ENCODE measurements at regions not wholly inside any gene's neighbourhood (a gene's known extent, or its start where the extent isn't known, plus 50 kb on each side); places are given as distances from the start of the nearest gene placed in this dataset.

- no peaks in the 10 kb centered on the region for H3K9me3 ChIP-seq
- no peaks in the 10 kb centered on the region for H3K36me3 ChIP-seq
- H3K4me3 ChIP-seq = no peak overlapping the region
- no peaks in the 10 kb centered on the region for H3K27me3 ChIP-seq
- no peak for DNase-seq
These were observed 610.1 kb downstream of the AJAP1 start for GRCh38 chr1:5264476-5264875.

DNA sequence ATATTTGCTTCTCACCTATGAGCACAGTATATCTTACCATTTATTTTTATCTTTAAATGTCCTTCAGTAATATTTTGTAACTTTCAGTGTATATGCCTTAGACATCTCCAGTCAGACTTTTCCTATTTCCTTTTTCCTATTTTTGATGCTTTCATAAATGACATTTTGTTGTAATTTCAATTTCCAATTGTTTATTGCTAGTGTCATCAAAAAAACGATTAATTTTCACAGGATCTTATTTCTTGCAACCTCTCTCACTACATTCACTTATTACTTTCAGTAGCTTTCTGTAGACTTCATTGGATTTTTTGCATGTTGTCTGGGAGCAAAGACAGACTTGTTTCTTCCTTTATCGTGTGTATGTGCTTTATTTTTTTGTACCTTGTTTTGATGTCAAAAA lies 602.4 kb downstream of the AJAP1 start:
- DNase-seq = no peak
- Histone ChIP-seq H3K4me3 (no peak overlapping the region), H3K36me3 (no peaks in the 10 kb centered on the region), H3K9me3 (no peaks in the 10 kb centered on the region), H3K27me3 (no peaks in the 10 kb centered on the region)

- Histone ChIP-seq H3K4me3 (no peak overlapping the region), H3K9me3 (no peaks in the 10 kb centered on the region), H3K36me3 (no peaks in the 10 kb centered on the region), H3K27me3 (no peaks in the 10 kb centered on the region)
- no peak for DNase-seq
These were observed 600.6 kb downstream of the AJAP1 start for GRCh38 chr1:5254975-5255374.

DNA sequence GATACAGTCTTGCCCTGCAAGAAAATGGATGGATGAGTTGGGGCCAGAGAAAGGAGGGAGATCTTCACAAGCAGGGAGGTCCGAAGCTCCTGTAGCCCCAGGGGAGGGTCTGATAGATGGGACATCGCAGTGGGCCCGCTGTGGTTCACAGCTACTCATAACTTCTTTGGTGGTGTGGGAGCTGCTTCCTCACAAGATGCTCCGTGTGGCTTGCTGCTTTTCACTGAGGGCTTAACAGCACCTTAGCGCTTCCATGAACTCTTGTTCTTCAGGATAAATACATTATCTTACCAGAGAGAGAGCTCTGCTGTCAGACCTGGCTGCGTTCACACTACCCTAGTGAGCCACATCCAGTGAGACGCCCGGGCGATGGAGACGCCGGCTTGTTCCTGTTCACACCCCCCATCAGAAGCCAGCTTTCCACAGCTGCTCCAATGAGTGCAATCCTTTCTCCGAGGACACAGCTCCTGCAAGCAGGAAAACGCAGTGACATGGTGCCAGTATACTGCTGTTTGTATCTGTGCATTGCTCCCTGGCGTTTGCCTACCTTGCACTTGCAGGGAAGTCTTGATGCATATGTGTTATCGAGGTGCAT lies 599.8 kb downstream of the AJAP1 start:
- no peaks in the 10 kb centered on the region for H3K9me3 ChIP-seq
- H3K36me3 ChIP-seq = no peaks in the 10 kb centered on the region
- no peak overlapping the region for H3K4me3 ChIP-seq
- no peaks in the 10 kb centered on the region for H3K27me3 ChIP-seq
- DNase-seq = no peak

DNA sequence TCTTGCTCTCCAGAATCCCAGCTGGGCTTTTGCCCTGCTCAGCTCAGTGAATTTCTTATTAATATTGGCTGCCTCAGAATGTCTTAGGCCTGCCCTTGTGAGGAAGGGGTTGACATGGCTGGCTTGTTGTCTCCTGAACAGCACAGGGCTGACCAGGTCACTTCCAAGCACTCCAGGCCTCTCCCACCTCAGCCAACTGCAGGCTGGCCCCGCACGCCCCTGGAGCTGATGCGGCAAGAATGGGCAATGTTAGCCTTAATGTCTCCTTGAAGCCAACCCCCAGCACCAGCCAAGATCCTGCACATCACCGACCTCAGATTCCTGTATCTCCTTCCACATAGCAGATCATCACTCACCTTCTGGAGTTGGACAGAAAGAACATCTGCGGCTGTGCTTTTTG lies 598.6 kb downstream of the AJAP1 start:
- no peak for DNase-seq
- H3K27me3 ChIP-seq = no peaks in the 10 kb centered on the region
- no peak overlapping the region for H3K4me3 ChIP-seq
- H3K9me3 ChIP-seq = no peaks in the 10 kb centered on the region
- H3K36me3 ChIP-seq = no peaks in the 10 kb centered on the region

DNA sequence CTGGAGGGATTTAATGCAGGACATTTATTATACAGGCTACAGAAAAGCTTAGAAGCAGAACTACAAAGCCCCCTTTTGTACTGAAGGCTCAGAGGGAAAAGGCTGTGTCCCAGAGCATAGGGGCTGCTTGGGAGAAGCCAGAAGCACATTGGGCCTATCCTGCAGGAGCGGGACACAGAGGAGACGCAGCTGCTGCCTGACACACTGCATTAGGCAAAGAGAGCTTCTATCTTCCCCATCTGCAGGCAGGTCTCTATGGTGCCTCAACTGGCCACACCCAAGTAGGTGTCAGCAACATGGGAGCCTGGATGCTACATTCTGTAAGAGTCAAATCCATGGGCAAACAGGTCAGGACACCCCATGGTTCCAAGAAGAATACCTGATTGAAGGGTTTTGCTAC lies 595.9 kb downstream of the AJAP1 start:
- no peaks in the 10 kb centered on the region for H3K27me3 ChIP-seq
- DNase-seq = no peak
- no peaks in the 10 kb centered on the region for H3K36me3 ChIP-seq
- no peak overlapping the region for H3K4me3 ChIP-seq
- no peaks in the 10 kb centered on the region for H3K9me3 ChIP-seq

- H3K9me3 ChIP-seq = no peaks in the 10 kb centered on the region
These were observed 590.9 kb downstream of the AJAP1 start for GRCh38 chr1:5245348-5245747.

DNA sequence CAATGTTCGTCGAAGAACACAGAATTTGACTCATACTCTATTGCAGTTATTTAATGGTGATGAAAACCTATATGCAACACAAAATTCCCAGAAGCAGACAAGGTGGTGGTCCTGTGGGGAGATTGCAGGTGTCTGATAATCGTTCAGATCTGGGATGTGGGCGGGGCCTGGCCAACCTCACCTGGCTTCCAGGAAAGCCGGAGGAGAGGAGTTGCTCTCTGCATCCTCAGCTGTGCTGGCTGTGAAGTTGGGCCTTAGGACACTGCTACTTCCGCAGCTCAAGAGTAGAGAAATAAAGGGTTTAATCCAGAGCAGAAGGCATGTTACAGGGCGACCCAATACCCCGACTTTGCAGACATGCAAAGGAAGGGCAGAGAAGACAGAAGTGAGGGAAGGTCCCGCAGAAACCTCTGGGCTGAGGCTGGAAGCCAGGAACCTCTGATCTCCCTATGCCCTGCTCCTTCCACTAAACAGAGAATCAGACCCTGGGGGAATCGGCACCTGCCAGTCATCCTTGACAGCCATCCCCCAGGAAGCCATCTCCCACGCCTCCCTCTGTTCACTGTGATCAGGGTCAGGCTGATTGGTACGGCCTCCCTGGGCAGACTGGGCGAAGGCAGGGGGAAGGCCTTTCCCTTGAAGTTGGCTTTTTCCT lies 590.3 kb downstream of the AJAP1 start:
- H3K9me3 ChIP-seq = no peaks in the 10 kb centered on the region
- no peak overlapping the region for H3K4me3 ChIP-seq
- no peak for DNase-seq
- H3K27me3 ChIP-seq = no peaks in the 10 kb centered on the region
- no peaks in the 10 kb centered on the region for H3K36me3 ChIP-seq

More at GRCh38 chr1:5245348-5245747, 590.9 kb downstream of the AJAP1 start:
- no peaks in the 10 kb centered on the region for H3K27me3 ChIP-seq
- H3K36me3 ChIP-seq = no peaks in the 10 kb centered on the region
- no peak overlapping the region for H3K4me3 ChIP-seq
- no peak for DNase-seq

DNA sequence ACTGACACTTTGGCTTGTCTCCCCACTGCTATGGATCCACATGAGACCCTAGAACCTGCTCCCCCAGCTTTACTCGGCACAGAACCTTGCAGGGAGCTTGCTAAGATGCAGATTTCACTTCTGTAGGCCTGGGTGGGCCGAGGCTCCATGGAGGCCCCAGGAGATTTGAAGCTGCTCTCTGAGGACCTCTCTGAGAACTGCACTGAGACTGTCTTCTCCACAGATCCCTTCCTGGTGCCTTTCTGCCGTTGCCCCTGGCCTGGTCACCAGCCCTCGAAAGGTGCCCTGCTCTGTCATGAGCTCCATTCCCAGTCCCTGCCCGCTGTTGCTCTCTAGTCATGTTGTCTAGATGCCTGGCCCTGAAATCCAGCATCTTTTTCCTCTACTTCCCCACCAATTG lies 588.4 kb downstream of the AJAP1 start:
- Histone ChIP-seq H3K36me3 (no peaks in the 10 kb centered on the region), H3K4me3 (no peak overlapping the region), H3K9me3 (no peaks in the 10 kb centered on the region), H3K27me3 (no peaks in the 10 kb centered on the region)
- DNase-seq = no peak

DNA sequence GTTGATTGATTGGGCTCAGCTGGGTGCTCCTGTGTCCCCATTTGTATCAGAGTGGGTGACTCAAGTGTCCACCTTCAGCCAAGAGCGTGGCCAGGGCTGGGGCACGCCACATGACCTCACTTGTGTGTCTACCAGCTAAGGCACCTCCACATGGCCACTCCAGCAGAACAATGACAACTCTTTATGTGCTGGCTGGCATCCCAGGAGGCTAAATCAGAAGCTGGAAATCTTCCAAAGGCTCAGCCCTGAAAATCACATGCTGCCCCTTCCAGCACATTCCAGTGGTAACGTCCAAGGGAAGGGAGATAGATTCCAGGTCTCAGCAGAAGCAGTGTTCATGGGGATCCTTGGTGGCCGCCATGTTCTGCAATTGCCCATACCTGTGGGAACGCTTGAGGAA lies 585.5 kb downstream of the AJAP1 start:
- H3K9me3 ChIP-seq = no peaks in the 10 kb centered on the region
- H3K4me3 ChIP-seq = no peak overlapping the region
- no peak for DNase-seq
- no peaks in the 10 kb centered on the region for H3K27me3 ChIP-seq
- no peaks in the 10 kb centered on the region for H3K36me3 ChIP-seq

DNA sequence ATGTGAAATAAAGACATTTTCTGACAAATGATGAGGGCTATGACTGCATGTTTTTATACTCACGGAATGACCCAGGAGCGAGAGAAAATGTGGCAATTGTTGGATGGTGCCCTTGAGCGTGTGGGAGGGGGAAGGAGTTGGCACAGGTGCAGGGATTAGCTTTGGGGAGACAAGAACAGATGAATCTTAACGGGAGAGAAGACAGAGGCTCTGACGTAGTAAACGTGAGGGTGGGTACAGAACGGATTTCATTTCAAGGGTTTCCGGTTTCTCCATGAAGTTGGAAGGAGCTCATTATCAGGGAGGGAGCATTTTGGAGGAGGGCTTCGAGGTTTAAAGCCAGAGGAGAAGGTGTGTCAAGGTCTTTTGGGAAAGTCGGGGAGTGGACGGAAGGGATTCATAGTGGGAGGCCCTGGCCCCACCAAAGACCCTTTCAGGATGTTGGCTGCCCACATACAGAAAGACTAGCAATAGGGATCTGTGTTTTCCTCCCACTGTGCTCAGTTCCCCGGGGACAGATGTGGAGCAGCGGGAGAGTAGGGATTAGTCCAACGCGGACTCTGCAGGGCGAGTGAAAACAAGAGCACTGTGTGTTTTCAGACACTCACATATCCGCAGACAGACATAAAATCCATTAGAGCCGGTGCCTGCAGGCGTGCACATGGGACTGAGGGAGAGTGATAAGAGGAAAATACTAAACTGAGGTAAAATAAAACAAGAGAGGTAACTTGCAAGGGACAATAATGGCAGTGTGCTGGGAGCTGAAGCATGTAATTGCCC lies 584.1 kb downstream of the AJAP1 start:
- DNase-seq = no peak
- no peak overlapping the region for H3K4me3 ChIP-seq
- no peaks in the 10 kb centered on the region for H3K36me3 ChIP-seq
- H3K27me3 ChIP-seq = no peaks in the 10 kb centered on the region
- no peaks in the 10 kb centered on the region for H3K9me3 ChIP-seq

DNA sequence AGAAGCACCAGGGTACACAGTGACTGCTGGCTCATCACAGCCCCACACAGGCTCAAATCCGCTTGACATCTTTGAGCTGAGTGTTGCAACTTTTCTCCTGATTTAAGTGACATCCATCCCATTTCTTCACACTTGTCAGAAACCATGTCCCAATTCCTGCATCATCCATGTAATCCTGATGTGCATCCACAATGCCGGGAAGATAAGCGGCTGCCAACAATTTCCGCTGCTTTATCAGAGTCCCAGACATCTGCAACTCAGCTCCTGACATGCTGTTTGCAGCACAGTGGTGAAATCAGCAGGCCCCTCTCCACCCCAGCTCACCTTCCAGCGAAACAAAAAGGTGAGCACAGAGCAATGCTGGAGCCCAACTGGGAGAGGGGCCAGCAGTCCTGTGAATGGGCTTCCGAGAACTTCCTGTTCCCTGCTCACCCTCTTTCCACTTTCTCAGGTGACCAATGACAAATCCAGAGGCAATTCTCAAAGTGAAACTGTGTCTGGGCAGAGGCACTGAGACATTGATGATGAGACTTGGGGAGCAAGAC lies 581.0 kb downstream of the AJAP1 start:
- Histone ChIP-seq H3K27me3 (no peaks in the 10 kb centered on the region), H3K4me3 (no peak overlapping the region), H3K9me3 (peaks cover 3% of the 10 kb centered on the region; the same call in 1 of the 2 replicates), H3K36me3 (no peaks in the 10 kb centered on the region)
- no peak for DNase-seq

DNA sequence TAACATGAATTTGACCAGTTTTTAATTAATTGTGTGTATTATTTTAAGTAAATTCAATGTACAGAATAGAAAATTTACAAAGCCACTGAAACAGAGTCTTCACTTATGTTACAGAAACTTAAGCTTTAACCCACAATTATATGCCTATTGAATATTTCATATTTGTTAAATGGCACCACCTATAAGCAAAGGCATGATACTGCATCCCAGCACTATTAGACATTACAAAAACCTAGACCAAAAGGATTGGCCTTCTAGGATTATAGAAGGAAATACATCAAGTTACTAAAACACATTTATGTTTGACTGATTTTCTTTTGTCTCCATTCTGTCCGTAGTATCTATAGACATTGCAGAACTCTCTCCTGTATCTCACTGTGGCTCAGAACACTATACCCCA lies 578.1 kb downstream of the AJAP1 start:
- peaks cover 3% of the 10 kb centered on the region; the same call in 1 of the 2 replicates for H3K9me3 ChIP-seq
- no peaks in the 10 kb centered on the region for H3K36me3 ChIP-seq
- no peak for DNase-seq
- no peak overlapping the region for H3K4me3 ChIP-seq
- no peaks in the 10 kb centered on the region for H3K27me3 ChIP-seq

DNA sequence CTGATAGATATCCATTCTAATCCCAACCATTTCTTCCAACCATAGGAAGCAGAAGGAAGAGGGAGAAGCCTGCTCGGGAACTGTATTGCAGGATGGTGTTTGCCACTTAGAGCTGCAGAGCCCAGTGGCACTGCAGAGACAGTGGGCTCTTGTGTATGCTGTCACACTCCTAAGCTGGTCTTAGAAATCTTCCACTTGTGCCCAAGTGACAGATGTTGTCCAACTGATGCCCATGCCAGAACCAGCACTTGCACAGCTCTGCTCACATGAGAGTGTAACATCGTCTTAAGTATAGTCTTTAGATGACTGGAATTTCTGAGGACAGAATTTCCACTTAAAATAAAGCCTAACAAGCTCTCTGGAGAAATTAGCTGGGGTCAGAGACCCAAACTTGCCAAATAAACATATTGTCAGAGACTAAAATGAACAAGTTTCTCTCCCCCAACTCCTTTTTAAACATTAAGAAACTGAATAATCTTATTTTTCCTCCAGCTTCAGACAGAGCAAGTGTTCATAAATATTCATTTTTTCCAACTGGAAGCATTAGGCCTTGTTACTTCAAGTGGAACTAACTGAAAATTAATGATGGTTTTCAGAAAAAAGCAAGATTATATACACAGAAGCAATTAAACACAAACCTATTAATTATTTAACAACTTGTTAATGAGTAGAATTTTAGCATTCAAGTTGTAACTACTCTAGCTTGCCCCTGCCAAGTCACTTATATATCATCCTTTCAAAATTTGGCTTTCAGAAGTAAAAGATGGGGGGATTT lies 577.3 kb downstream of the AJAP1 start:
- no peak for DNase-seq
- Histone ChIP-seq H3K4me3 (no peak overlapping the region), H3K9me3 (peaks cover 3% of the 10 kb centered on the region; the same call in 1 of the 2 replicates), H3K36me3 (no peaks in the 10 kb centered on the region), H3K27me3 (no peaks in the 10 kb centered on the region)

DNA sequence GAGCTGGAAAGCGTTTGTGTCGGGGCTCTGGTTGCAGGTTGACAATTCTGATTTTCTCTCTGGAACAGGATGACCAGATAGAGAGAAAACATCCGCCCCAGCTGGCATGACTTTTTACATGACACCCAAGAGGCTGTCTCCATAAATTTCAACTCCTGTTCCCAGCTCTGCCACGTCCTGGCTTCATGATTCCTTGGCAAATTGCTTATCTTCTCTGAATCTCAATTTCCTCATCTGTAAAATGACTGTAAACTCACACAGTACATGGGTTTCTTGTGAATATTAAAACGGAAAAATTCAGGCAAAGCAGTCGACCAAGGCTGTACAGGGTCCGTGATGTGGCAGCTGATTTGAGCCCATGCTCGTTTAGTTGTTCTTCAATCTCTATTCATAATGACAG lies 572.7 kb downstream of the AJAP1 start:
- Histone ChIP-seq H3K36me3 (no peaks in the 10 kb centered on the region), H3K9me3 (no peaks in the 10 kb centered on the region), H3K27me3 (no peaks in the 10 kb centered on the region), H3K4me3 (no peak overlapping the region)
- no peak for DNase-seq

GRCh38 chr1:5225707-5226704 lies 571.6 kb downstream of the AJAP1 start:
- no peak overlapping the region for H3K4me3 ChIP-seq
- DNase-seq = no peak
- no peaks in the 10 kb centered on the region for H3K9me3 ChIP-seq
- H3K36me3 ChIP-seq = no peaks in the 10 kb centered on the region
- H3K27me3 ChIP-seq = no peaks in the 10 kb centered on the region
